ENCODE measurements at regions not wholly inside any gene's neighbourhood (a gene's known extent, or its start where the extent isn't known, plus 50 kb on each side); places are given as distances from the start of the nearest gene placed in this dataset.

- peaks cover 0 to 8% of the 10 kb centered on the region in 2 experiments; a peak in 1 of 4 replicates for H3K4me1 ChIP-seq (ENCODE audit: control insufficient read depth in 1 of 2, insufficient read depth in 2 of 2, low read depth in 1 of 2, low read length in 1 of 2)
- H3K27ac ChIP-seq (ENCODE audit: low read depth in 2 of 2, low read length in 1 of 2): peak overlapping the region in 1 of 2 experiments; percentile 6; a peak in 3 of 4 replicates
- no peaks in the 10 kb centered on the region for H3K79me2 ChIP-seq (ENCODE audit: insufficient read depth)
- H3K27me3 ChIP-seq (ENCODE audit: insufficient read depth): no peaks in the 10 kb centered on the region
- H3K9me3 ChIP-seq: no peaks in the 10 kb centered on the region
- TF ChIP-seq MXI1 (IDR thresholded peaks at IDR 0.05; ENCODE audit: low read depth, low read length): no peak
- no peak for TF ChIP-seq IRF3 (IDR thresholded peaks at IDR 0.05; ENCODE audit: low read depth, low read length)
- TF ChIP-seq PBX3 (IDR thresholded peaks at IDR 0.05): peak; percentile 60
- no peak for TF ChIP-seq CHD2 (IDR thresholded peaks at IDR 0.05; ENCODE audit: low read length, partially characterized antibody)
- TF ChIP-seq YY1 (IDR thresholded peaks at IDR 0.05; ENCODE audit: low read depth): no peak
- TF ChIP-seq USF2 (IDR thresholded peaks at IDR 0.05; ENCODE audit: borderline replicate concordance, low read depth, low read length): no peak
- TF ChIP-seq TEAD4 (IDR thresholded peaks at IDR 0.05; ENCODE audit: borderline replicate concordance, insufficient read depth): peak; percentile 74; the same call in 1 of the 2 replicates
- TF ChIP-seq FOXJ3 (CRISPR knock-in tag; IDR thresholded peaks at IDR 0.05): no peak
- peak in 1 of 2 experiments; percentile 25; a peak in 1 of 4 replicates for TF ChIP-seq EP300 (IDR thresholded peaks at IDR 0.05; ENCODE audit: borderline replicate concordance in 1 of 2, low read depth in 1 of 2, low read length in 1 of 2)
- peak; percentile 50 for TF ChIP-seq JUND (IDR thresholded peaks at IDR 0.05)
- TF ChIP-seq TCF12 (IDR thresholded peaks at IDR 0.05): peak; percentile 54
- 0 out of 2 replicates have a peak, but pooled peaks have one; percentile 12 for TF ChIP-seq NFIC (IDR thresholded peaks at IDR 0.05; ENCODE audit: borderline replicate concordance)
- peak; percentile 45; the same call in 1 of the 2 replicates for TF ChIP-seq FOSL2 (IDR thresholded peaks at IDR 0.05; ENCODE audit: borderline replicate concordance, low read depth)
- TF ChIP-seq NRF1 (IDR thresholded peaks at IDR 0.05; ENCODE audit: low read depth, low read length): no peak
- peaks cover 14% of the 10 kb centered on the region for H3F3A ChIP-seq (replicated peaks; ENCODE audit: insufficient read depth)
- no peaks in the 10 kb centered on the region for H3K9me2 ChIP-seq
- H3K4me3 ChIP-seq (ENCODE audit: low read depth in 2 of 2, low read length in 1 of 2): no peak overlapping the region
- H2AFZ ChIP-seq (ENCODE audit: low read depth): no peak overlapping the region
- no peaks in the 10 kb centered on the region for H4K20me1 ChIP-seq (ENCODE audit: insufficient read depth)
- ChIA-PET CTCF (no interaction called here), POLR2A (no interaction called here)
- 4% methylated on average over 1 of the region's 1 CpG for WGBS (ENCODE audit: low lambda C conversion rate)
- no peak overlapping the region for H3K9ac ChIP-seq
- no peaks in the 10 kb centered on the region for H3K36me3 ChIP-seq (replicated peaks in 1 of 2; ENCODE audit: control insufficient read depth in 1 of 2, insufficient read depth in 2 of 2, low read length in 1 of 2)
- DNase-seq: no peak
- no peak overlapping the region for H3K4me2 ChIP-seq
Measured at GRCh38 chr4:137754652-137755471, 222.6 kb upstream of the PCDH18 start.

- Histone ChIP-seq H4K20me1 (ENCODE audit: insufficient read depth) (no peaks in the 10 kb centered on the region), H3F3A (replicated peaks; ENCODE audit: insufficient read depth) (peaks cover 5% of the 10 kb centered on the region), H3K9me3 (no peaks in the 10 kb centered on the region), H3K9me2 (no peaks in the 10 kb centered on the region), H3K27me3 (ENCODE audit: insufficient read depth) (no peaks in the 10 kb centered on the region), H3K36me3 (replicated peaks in 1 of 2; ENCODE audit: control insufficient read depth in 1 of 2, insufficient read depth in 2 of 2, low read length in 1 of 2) (no peaks in the 10 kb centered on the region), H3K27ac (ENCODE audit: low read depth in 2 of 2, low read length in 1 of 2) (peak overlapping the region in 1 of 2 experiments; percentile 64; a peak in 1 of 4 replicates), H3K9ac (no peak overlapping the region), H3K79me2 (ENCODE audit: insufficient read depth) (no peaks in the 10 kb centered on the region), H3K4me2 (no peak overlapping the region), H3K4me3 (ENCODE audit: low read depth in 2 of 2, low read length in 1 of 2) (no peak overlapping the region), H2AFZ (ENCODE audit: low read depth) (no peak overlapping the region), H3K4me1 (ENCODE audit: control insufficient read depth in 1 of 2, insufficient read depth in 2 of 2, low read depth in 1 of 2, low read length in 1 of 2) (no peaks in the 10 kb centered on the region; a peak in 1 of 4 replicates)
- CTCF ChIA-PET: no interaction called here
- POLR2A ChIA-PET: no interaction called here
- peak; percentile 16; the same call in 1 of the 2 replicates for TF ChIP-seq PBX3 (IDR thresholded peaks at IDR 0.05)
- TF ChIP-seq NRF1 (IDR thresholded peaks at IDR 0.05; ENCODE audit: low read depth, low read length): no peak
- no peak for TF ChIP-seq EZH2phosphoT487 (IDR thresholded peaks at IDR 0.05; ENCODE audit: borderline replicate concordance, low read depth)
- DNase-seq: no peak
Measured at GRCh38 chr4:137749466-137749865, 217.2 kb upstream of the PCDH18 start.
